ENCODE measurements at regions not wholly inside any gene's neighbourhood (a gene's known extent, or its start where the extent isn't known, plus 50 kb on each side); places are given as distances from the start of the nearest gene placed in this dataset.

DNA sequence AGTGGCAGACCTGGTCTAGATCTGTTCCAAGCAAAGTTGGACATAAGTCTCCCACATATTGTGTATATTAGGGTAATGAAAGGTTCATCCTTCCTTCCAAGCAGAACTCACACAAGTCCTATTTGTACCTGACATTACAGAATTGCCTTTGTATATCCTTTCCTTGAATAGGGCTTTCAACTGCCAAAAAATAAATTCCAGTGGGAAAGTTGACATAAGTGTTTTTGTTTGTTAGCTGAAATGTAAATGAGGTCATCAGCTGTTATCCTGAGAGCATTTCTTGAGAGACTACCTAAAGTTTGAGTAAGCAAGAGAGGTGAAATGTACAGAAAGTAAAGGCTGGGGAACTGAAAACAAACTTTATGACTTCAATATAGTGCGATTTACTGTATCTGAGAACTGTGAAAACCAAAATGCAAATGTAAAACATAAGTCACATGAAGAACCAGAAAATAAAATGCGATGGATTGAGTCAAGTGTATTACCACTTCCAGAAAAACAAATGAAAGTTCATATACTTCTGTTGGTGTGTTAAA lies 527.3 kb upstream of the SEMA3D start:
- 93 to 94% methylated on average over 2 of the region's 2 CpGs for WGBS, 2 donors
- ATAC-seq (ENCODE audit: low FRiP score in 2 of 2) = no peak

DNA sequence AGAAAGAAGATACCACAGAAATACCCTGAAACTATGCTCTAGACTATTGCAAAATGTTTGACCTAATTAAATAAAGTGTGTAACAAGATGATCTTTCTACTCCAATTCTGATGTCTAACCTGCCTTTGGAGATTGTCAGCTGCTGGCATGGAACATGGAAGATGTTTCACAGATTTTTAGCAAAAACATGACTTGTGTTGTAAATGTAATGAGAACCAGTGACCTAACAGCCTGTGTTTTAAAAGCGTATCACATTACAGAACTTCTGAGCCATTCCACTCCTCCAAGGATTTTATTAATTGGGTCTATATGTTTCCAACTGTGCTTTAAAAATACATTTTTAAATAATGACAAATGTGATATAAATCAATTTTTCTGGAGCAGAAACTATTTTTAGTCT lies 526.3 kb upstream of the SEMA3D start:
- TF ChIP-seq POLR2AphosphoS5 (IDR thresholded peaks at IDR 0.05) (no peak), POLR2A (IDR thresholded peaks at IDR 0.05) (no peak), EP300 (IDR thresholded peaks at IDR 0.05) (no peak)
- TF ChIP-seq, protein P1, sequence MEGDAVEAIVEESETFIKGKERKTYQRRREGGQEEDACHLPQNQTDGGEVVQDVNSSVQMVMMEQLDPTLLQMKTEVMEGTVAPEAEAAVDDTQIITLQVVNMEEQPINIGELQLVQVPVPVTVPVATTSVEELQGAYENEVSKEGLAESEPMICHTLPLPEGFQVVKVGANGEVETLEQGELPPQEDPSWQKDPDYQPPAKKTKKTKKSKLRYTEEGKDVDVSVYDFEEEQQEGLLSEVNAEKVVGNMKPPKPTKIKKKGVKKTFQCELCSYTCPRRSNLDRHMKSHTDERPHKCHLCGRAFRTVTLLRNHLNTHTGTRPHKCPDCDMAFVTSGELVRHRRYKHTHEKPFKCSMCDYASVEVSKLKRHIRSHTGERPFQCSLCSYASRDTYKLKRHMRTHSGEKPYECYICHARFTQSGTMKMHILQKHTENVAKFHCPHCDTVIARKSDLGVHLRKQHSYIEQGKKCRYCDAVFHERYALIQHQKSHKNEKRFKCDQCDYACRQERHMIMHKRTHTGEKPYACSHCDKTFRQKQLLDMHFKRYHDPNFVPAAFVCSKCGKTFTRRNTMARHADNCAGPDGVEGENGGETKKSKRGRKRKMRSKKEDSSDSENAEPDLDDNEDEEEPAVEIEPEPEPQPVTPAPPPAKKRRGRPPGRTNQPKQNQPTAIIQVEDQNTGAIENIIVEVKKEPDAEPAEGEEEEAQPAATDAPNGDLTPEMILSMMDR (IDR thresholded peaks at IDR 0.05) = no peak
- Histone ChIP-seq H3K9me3 (no peaks in the 10 kb centered on the region), H3K4me3 (no peak overlapping the region), H3K36me3 (no peaks in the 10 kb centered on the region), H3K4me1 (no peaks in the 10 kb centered on the region), H3K27ac (no peak overlapping the region), H3K27me3 (no peaks in the 10 kb centered on the region)
- ATAC-seq (ENCODE audit: low FRiP score in 2 of 2) (no peak), DNase-seq (no peak)
- WGBS, 2 donors = 87 to 100% methylated on average over 1 of the region's 1 CpG

More for the DNA sequence above, 527.3 kb upstream of the SEMA3D start:
- no peak overlapping the region for H3K27ac ChIP-seq
- H3K36me3 ChIP-seq = no peaks in the 10 kb centered on the region
- no peaks in the 10 kb centered on the region for H3K27me3 ChIP-seq
- no peak overlapping the region for H3K4me3 ChIP-seq
- no peaks in the 10 kb centered on the region for H3K4me1 ChIP-seq
- DNase-seq = no peak
- no peaks in the 10 kb centered on the region for H3K9me3 ChIP-seq
- TF ChIP-seq POLR2AphosphoS5 (IDR thresholded peaks at IDR 0.05) (no peak), EP300 (IDR thresholded peaks at IDR 0.05) (no peak), POLR2A (IDR thresholded peaks at IDR 0.05) (no peak)
- TF ChIP-seq, protein P1 (IDR thresholded peaks at IDR 0.05) = no peak

DNA sequence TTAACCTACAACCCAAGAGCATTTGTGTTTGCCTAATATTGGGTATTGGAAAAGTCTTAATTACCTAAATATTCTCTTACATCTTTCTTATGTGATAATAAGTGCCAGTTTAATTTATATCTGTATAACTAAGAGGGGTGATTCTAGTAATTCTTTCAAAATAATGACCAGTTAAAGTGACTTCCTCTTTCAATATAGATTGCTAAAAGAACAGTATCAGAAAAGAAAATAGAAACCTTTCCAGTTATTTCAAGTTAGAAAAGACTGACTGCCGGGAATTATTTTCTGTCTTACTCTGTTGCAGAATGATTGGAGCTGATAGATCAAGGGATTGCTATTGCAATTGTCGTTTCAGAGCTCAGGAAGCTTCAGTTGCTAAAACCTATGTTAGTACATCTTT lies 525.0 kb upstream of the SEMA3D start:
- no peaks in the 10 kb centered on the region for H3K4me1 ChIP-seq
- H3K27ac ChIP-seq = no peak overlapping the region
- H3K9me3 ChIP-seq = no peaks in the 10 kb centered on the region
- DNase-seq (no peak), ATAC-seq (ENCODE audit: low FRiP score in 2 of 2) (no peak)
- no peaks in the 10 kb centered on the region for H3K36me3 ChIP-seq
- WGBS, 2 donors = 63 to 68% methylated on average over 2 of the region's 2 CpGs
- TF ChIP-seq POLR2AphosphoS5 (IDR thresholded peaks at IDR 0.05) (no peak), POLR2A (IDR thresholded peaks at IDR 0.05) (no peak), EP300 (IDR thresholded peaks at IDR 0.05) (no peak)
- TF ChIP-seq, protein P1 (IDR thresholded peaks at IDR 0.05) = no peak
- H3K27me3 ChIP-seq = no peaks in the 10 kb centered on the region
- H3K4me3 ChIP-seq = no peak overlapping the region

DNA sequence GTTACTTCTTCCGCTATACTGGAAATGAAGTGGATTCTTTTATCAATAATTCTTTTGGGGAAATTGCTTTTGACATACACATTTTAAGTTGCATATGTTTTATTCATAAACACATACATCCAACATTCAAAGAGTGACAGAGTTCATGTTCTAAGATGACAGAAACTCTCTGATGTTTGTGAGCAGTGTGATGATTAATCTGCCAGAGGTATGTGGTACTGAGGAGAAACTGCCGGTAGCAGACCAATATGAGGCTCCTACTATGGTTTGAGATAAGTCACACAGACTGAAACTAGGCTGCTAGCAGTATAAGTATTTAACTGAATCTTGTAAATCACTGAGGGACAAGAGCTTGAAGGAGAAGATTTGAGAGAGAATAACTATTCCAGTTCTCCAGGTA lies 524.1 kb upstream of the SEMA3D start:
- Histone ChIP-seq H3K4me1 (no peaks in the 10 kb centered on the region), H3K9me3 (no peaks in the 10 kb centered on the region), H3K27ac (no peak overlapping the region), H3K36me3 (no peaks in the 10 kb centered on the region), H3K4me3 (no peak overlapping the region), H3K27me3 (no peaks in the 10 kb centered on the region)
- 89 to 94% methylated on average over 2 of the region's 2 CpGs for WGBS, 2 donors
- no peak for TF ChIP-seq EP300 (IDR thresholded peaks at IDR 0.05)
- no peak for TF ChIP-seq POLR2AphosphoS5 (IDR thresholded peaks at IDR 0.05)
- no peak for TF ChIP-seq POLR2A (IDR thresholded peaks at IDR 0.05)
- TF ChIP-seq, protein P1 (IDR thresholded peaks at IDR 0.05) = no peak
- ATAC-seq (ENCODE audit: low FRiP score in 2 of 2) = no peak
- DNase-seq = no peak

GRCh38 chr7:85708221-85708620 lies 521.4 kb upstream of the SEMA3D start:
- no peaks in the 10 kb centered on the region for H3K27me3 ChIP-seq
- no peaks in the 10 kb centered on the region for H3K36me3 ChIP-seq
- H3K4me1 ChIP-seq = no peaks in the 10 kb centered on the region
- 87 to 94% methylated on average over 1 of the region's 1 CpG for WGBS, 2 donors
- DNase-seq = no peak
- no peak for ATAC-seq (ENCODE audit: low FRiP score in 2 of 2)
- H3K9me3 ChIP-seq = no peaks in the 10 kb centered on the region
- H3K4me3 ChIP-seq = no peak overlapping the region
- no peak overlapping the region for H3K27ac ChIP-seq
- no peak for TF ChIP-seq EP300 (IDR thresholded peaks at IDR 0.05)
- TF ChIP-seq, protein P1 (IDR thresholded peaks at IDR 0.05) = no peak
- TF ChIP-seq POLR2A (IDR thresholded peaks at IDR 0.05) = no peak
- TF ChIP-seq POLR2AphosphoS5 (IDR thresholded peaks at IDR 0.05) = no peak
